ENCODE measurements at regions not wholly inside any gene's neighbourhood (a gene's known extent, or its start where the extent isn't known, plus 50 kb on each side); places are given as distances from the start of the nearest gene placed in this dataset.

DNA sequence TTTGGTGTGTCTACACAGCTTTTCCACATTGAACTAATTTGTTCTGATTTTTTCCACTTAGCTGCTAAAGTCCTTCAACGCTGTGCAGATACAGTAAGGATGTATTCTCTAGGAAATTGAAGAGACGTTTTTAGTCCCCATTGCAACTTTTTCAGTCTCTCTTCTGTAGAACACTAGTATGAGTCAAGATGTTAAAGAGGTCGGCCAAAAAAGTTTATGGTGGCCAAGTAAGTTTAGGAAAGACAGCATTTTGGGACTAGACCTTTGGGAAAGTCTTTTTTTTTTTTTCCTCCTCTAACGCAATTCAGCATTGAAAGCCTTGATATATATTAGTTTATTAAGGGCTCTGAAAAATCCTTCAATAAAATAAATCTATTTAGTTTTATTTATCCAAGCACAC is 243.5 kb upstream of the FBXL7 start:
- TF ChIP-seq EZH2 (IDR thresholded peaks at IDR 0.05; ENCODE audit: borderline replicate concordance, low read depth, low read length, severe bottlenecking) = no peak
- no peak for TF ChIP-seq JUN (IDR thresholded peaks at IDR 0.05; ENCODE audit: borderline replicate concordance, insufficient read depth, insufficient read length, low read depth)
- TF ChIP-seq, protein P1, sequence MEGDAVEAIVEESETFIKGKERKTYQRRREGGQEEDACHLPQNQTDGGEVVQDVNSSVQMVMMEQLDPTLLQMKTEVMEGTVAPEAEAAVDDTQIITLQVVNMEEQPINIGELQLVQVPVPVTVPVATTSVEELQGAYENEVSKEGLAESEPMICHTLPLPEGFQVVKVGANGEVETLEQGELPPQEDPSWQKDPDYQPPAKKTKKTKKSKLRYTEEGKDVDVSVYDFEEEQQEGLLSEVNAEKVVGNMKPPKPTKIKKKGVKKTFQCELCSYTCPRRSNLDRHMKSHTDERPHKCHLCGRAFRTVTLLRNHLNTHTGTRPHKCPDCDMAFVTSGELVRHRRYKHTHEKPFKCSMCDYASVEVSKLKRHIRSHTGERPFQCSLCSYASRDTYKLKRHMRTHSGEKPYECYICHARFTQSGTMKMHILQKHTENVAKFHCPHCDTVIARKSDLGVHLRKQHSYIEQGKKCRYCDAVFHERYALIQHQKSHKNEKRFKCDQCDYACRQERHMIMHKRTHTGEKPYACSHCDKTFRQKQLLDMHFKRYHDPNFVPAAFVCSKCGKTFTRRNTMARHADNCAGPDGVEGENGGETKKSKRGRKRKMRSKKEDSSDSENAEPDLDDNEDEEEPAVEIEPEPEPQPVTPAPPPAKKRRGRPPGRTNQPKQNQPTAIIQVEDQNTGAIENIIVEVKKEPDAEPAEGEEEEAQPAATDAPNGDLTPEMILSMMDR (IDR thresholded peaks at IDR 0.05; ENCODE audit: extremely low read depth in 1 of 2, insufficient read depth in 1 of 2, low read depth in 1 of 2, low read length in 2 of 2) = no peak
- no peak for TF ChIP-seq POLR2A (IDR thresholded peaks at IDR 0.05; ENCODE audit: low read depth, low read length)
- TF ChIP-seq FOS (IDR thresholded peaks at IDR 0.05; ENCODE audit: borderline replicate concordance, insufficient read depth, low read length) = no peak
- no peak for TF ChIP-seq POLR2AphosphoS5 (IDR thresholded peaks at IDR 0.05; ENCODE audit: insufficient read depth, low read depth, low read length)
- TF ChIP-seq MYC (IDR thresholded peaks at IDR 0.05; ENCODE audit: low read depth, low read length) = no peak
- TF ChIP-seq, protein P2, sequence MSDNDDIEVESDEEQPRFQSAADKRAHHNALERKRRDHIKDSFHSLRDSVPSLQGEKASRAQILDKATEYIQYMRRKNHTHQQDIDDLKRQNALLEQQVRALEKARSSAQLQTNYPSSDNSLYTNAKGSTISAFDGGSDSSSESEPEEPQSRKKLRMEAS (IDR thresholded peaks at IDR 0.05; ENCODE audit: insufficient read depth, insufficient read length) = no peak

Measured in endothelial cell of umbilical vein (primary cell).